ENCODE measurements at regions not wholly inside any gene's neighbourhood (a gene's known extent, or its start where the extent isn't known, plus 50 kb on each side); places are given as distances from the start of the nearest gene placed in this dataset.

DNA sequence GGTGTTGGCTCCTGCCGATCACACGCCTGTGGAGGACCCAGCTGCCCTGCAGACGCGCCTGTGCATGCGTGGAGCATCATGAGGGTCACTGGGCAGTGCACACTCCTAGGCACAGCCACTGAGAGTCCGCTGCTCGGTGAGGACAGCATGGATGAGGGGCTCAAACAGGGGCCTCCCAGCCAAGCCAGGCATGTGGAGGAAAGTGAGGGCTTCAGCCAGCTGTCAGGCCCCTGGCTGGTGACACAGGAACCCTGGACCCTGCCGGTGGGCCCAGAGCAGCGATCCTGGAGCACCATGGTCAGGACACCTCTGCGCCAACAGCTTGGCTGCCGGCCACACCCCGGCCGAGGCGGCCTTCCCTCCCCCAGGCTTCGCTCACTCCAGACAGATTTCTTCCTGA lies 171.2 kb downstream of the RTP5 start:
- TF ChIP-seq, protein P1, sequence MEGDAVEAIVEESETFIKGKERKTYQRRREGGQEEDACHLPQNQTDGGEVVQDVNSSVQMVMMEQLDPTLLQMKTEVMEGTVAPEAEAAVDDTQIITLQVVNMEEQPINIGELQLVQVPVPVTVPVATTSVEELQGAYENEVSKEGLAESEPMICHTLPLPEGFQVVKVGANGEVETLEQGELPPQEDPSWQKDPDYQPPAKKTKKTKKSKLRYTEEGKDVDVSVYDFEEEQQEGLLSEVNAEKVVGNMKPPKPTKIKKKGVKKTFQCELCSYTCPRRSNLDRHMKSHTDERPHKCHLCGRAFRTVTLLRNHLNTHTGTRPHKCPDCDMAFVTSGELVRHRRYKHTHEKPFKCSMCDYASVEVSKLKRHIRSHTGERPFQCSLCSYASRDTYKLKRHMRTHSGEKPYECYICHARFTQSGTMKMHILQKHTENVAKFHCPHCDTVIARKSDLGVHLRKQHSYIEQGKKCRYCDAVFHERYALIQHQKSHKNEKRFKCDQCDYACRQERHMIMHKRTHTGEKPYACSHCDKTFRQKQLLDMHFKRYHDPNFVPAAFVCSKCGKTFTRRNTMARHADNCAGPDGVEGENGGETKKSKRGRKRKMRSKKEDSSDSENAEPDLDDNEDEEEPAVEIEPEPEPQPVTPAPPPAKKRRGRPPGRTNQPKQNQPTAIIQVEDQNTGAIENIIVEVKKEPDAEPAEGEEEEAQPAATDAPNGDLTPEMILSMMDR (IDR thresholded peaks at IDR 0.05): no peak
- no peak for TF ChIP-seq POLR2A (IDR thresholded peaks at IDR 0.05; ENCODE audit: low read length)
- TF ChIP-seq CEBPB (IDR thresholded peaks at IDR 0.05): no peak
- no peak for TF ChIP-seq EP300 (IDR thresholded peaks at IDR 0.05)
- TF ChIP-seq MAZ (IDR thresholded peaks at IDR 0.05; ENCODE audit: borderline replicate concordance, low read depth, low read length): no peak
- no peak for TF ChIP-seq CBX8 (IDR thresholded peaks at IDR 0.05)
- no peak for TF ChIP-seq BHLHE40 (IDR thresholded peaks at IDR 0.05; ENCODE audit: low read depth, low read length)
- no peak for TF ChIP-seq HEYL (CRISPR knock-in tag; IDR thresholded peaks at IDR 0.05)
- no peak for TF ChIP-seq CBX2 (IDR thresholded peaks at IDR 0.05; ENCODE audit: borderline replicate concordance, low read depth)

Data from A549 (cell line).